Cardiac muscle cell (in vitro differentiated cells and primary cell): ENCODE measurements at regions not wholly inside any gene's neighbourhood (a gene's known extent, or its start where the extent isn't known, plus 50 kb on each side); places are given as distances from the start of the nearest gene placed in this dataset.
A peak's percentile ranks its signal among the peaks of the same experiment; 100 is the strongest.

Experiments
- DNase-seq, 2 donors: peaks; one replicate each; pipeline versions ENCODE4 v3.0.0 to v3.0.0-alpha.2; 2010 to 2017; ENCODE audit warnings: low read depth in 1 of 2, low spot score in 1 of 2
- H3K27ac ChIP-seq: fragments of 200-600 bp; sonication (generic); 2 replicates; pipeline ENCODE4 v1.5.1; 2016
- H3K27me3 ChIP-seq: fragments of 200-600 bp; sonication (generic); 2 replicates; pipeline ENCODE4 v1.6.0; 2016; ENCODE audit warnings: control low read depth
- H3K36me3 ChIP-seq: fragments of 200-600 bp; sonication (generic); 2 replicates; pipeline ENCODE4 v1.5.1; 2016; ENCODE audit warnings: control low read depth
- H3K4me1 ChIP-seq: fragments of 200-600 bp; sonication (generic); 2 replicates; pipeline ENCODE4 v1.8.1; 2017; ENCODE audit warnings: low read depth, mild to moderate bottlenecking, mixed run types
- H3K4me3 ChIP-seq: fragments of 200-600 bp; sonication (generic); 2 replicates; pipeline ENCODE4 v1.5.1; 2016; ENCODE audit warnings: mild to moderate bottlenecking
- H3K9me3 ChIP-seq: fragments of 200-600 bp; sonication (generic); 2 replicates; pipeline ENCODE4 v1.5.1; 2017; ENCODE audit warnings: low read depth, mild to moderate bottlenecking, control low read depth
- TF ChIP-seq, protein P1 (sequence below): IDR thresholded peaks from 2 replicates; pipeline ENCODE4 v1.5.1; 2012; ENCODE audit warnings: low read depth, mild to moderate bottlenecking, low read length

- Histone ChIP-seq H3K9me3 (no peaks in the 10 kb centered on the region), H3K27ac (no peak overlapping the region), H3K27me3 (no peaks in the 10 kb centered on the region), H3K4me3 (no peak overlapping the region), H3K4me1 (peaks cover 6% of the 10 kb centered on the region), H3K36me3 (no peaks in the 10 kb centered on the region)
- TF ChIP-seq, protein P1, sequence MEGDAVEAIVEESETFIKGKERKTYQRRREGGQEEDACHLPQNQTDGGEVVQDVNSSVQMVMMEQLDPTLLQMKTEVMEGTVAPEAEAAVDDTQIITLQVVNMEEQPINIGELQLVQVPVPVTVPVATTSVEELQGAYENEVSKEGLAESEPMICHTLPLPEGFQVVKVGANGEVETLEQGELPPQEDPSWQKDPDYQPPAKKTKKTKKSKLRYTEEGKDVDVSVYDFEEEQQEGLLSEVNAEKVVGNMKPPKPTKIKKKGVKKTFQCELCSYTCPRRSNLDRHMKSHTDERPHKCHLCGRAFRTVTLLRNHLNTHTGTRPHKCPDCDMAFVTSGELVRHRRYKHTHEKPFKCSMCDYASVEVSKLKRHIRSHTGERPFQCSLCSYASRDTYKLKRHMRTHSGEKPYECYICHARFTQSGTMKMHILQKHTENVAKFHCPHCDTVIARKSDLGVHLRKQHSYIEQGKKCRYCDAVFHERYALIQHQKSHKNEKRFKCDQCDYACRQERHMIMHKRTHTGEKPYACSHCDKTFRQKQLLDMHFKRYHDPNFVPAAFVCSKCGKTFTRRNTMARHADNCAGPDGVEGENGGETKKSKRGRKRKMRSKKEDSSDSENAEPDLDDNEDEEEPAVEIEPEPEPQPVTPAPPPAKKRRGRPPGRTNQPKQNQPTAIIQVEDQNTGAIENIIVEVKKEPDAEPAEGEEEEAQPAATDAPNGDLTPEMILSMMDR, result no peak
- DNase-seq, result no peak
Measured at GRCh38 chr4:144578681-144579080, 67.3 kb upstream of the HHIP start.

DNA sequence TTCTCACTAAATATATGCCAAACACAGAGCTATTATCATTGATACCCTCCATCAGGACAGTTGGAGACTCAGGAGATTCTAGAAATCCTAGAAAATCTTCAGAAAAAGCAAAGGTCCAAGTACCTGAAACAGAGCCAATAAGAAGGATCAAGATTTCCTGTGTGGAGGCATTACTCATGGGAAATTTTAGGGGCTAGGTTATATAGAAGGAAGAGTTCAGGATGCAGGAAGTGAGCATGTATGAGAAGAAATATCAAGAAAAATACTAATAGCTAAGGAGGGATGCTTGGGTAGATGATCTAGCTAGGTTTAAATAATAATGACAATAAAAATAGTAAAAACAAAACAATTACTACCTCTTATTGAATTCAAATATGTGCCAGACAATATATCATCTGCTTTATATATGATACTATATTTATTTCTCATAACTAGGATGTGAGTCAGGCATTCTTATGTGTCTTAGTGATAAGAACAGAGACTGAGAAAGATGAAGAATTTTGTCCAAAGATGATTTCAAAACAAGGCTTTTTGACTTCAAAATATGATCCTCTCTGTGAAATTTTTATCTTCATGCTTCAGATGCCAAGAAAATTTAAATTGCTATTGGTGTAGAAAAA is 66.4 kb upstream of the HHIP start:
- H3K27me3 ChIP-seq, result no peaks in the 10 kb centered on the region
- no peaks in the 10 kb centered on the region for H3K4me1 ChIP-seq
- no peak overlapping the region for H3K27ac ChIP-seq
- TF ChIP-seq, protein P1, result no peak
- no peaks in the 10 kb centered on the region for H3K9me3 ChIP-seq
- DNase-seq, result peak in 1 of 2 donors; percentile 60
- no peak overlapping the region for H3K4me3 ChIP-seq
- no peaks in the 10 kb centered on the region for H3K36me3 ChIP-seq

DNA sequence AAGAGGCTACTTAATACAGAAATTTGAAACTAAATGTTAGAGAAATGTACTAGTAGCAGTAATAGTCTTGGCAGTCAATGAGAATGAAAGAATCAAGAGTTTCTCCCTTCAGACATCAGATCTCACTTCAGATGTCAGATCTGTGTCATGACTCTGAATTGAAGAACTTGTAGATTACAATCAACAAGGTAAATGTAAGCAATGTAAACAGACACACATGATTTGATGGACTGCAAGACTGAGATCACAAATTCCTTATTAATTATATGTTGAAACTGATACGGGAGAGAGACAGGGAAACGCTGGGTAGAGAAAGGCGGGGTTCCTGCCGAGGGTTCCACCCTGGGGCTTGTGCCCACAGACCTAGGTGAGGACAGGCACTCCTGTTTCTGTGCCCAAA is 65.5 kb upstream of the HHIP start:
- H3K27me3 ChIP-seq, result no peaks in the 10 kb centered on the region
- no peak overlapping the region for H3K27ac ChIP-seq
- no peak for DNase-seq
- TF ChIP-seq, protein P1, result no peak
- no peak overlapping the region for H3K4me3 ChIP-seq
- no peaks in the 10 kb centered on the region for H3K36me3 ChIP-seq
- no peaks in the 10 kb centered on the region for H3K9me3 ChIP-seq
- no peaks in the 10 kb centered on the region for H3K4me1 ChIP-seq

DNA sequence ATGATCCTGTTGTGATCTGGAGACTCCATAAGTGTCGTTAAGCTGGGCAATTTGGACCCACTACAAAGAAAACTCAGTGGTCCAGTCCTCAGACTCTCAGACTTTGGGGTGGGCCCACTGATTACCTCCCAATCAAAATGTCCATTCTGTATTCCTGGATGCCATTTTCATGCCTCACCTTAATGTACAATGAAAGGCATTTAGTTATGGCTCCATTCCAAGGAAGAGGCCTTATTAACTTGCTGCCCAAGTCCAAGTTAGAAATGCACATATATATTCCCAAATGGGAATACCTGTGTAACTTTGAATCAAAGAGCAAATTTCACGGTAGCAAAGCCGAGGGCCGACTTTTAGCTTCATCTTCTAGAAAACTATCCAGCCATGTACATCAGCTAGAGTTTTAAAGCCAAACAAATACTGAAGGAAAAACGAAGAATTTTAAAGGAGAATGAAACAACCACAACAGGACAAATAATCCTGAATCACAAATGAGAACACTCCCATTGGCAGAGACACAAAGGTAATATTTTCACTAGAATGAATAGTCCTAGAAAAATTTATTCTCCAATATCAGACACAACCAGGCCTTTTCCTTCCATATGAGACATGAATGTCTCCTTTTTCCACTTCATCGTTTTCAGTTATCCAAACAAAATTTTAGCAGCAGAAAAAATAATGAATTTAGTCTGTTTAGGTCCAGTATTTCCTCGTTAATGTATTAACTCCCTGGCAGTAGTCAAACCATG is 63.7 kb upstream of the HHIP start:
- no peak for DNase-seq
- no peaks in the 10 kb centered on the region for H3K4me1 ChIP-seq
- H3K9me3 ChIP-seq, result no peaks in the 10 kb centered on the region
- no peak overlapping the region for H3K4me3 ChIP-seq
- TF ChIP-seq, protein P1, result no peak
- no peak overlapping the region for H3K27ac ChIP-seq
- no peaks in the 10 kb centered on the region for H3K36me3 ChIP-seq
- no peaks in the 10 kb centered on the region for H3K27me3 ChIP-seq

- no peak for DNase-seq
- TF ChIP-seq, protein P1, result no peak
- no peaks in the 10 kb centered on the region for H3K9me3 ChIP-seq
- H3K27me3 ChIP-seq, result no peaks in the 10 kb centered on the region
- no peak overlapping the region for H3K27ac ChIP-seq
- no peak overlapping the region for H3K4me3 ChIP-seq
- H3K36me3 ChIP-seq, result no peaks in the 10 kb centered on the region
- no peaks in the 10 kb centered on the region for H3K4me1 ChIP-seq
Measured at GRCh38 chr4:144582975-144583374, 63.0 kb upstream of the HHIP start.
